NB4 (cell line): ENCODE measurements at regions not wholly inside any gene's neighbourhood (a gene's known extent, or its start where the extent isn't known, plus 50 kb on each side); places are given as distances from the start of the nearest gene placed in this dataset.

Experiments used
- MYC ChIP-seq: IDR thresholded peaks from 2 replicates; pipeline ENCODE4 v1.6.1; 2011; ENCODE audit warnings: low read depth, low read length
- TF ChIP-seq, protein P1 (sequence below): IDR thresholded peaks from 2 replicates; pipeline ENCODE4 v1.6.1; 2011; ENCODE audit warnings: low read depth, low read length
- TF ChIP-seq, protein P2 (sequence below): IDR thresholded peaks from one replicate; pipeline ENCODE4 v1.5.1; 2012; ENCODE audit warnings: low read depth, low read length

DNA sequence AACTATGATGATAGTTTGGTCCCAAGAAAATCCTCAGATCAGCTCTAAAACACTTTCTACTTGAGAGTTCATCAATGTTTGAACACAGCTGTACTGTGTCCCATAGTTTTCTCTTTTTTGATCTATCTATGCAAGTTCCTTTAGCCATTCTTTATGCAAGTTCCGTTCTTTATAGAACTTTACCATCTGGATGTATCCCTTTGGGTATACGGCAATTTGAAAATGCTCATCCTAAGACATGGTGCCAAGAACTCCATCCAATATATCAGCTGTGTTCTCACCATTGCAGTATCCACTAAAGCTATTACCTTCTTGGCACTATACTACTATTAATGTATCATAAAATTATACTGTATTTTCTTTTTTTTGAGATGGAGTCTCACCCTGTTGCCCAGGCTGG lies 276.9 kb downstream of the NOVA1 start:
- TF ChIP-seq, protein P1, sequence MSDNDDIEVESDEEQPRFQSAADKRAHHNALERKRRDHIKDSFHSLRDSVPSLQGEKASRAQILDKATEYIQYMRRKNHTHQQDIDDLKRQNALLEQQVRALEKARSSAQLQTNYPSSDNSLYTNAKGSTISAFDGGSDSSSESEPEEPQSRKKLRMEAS, result no peak
- TF ChIP-seq, protein P2, sequence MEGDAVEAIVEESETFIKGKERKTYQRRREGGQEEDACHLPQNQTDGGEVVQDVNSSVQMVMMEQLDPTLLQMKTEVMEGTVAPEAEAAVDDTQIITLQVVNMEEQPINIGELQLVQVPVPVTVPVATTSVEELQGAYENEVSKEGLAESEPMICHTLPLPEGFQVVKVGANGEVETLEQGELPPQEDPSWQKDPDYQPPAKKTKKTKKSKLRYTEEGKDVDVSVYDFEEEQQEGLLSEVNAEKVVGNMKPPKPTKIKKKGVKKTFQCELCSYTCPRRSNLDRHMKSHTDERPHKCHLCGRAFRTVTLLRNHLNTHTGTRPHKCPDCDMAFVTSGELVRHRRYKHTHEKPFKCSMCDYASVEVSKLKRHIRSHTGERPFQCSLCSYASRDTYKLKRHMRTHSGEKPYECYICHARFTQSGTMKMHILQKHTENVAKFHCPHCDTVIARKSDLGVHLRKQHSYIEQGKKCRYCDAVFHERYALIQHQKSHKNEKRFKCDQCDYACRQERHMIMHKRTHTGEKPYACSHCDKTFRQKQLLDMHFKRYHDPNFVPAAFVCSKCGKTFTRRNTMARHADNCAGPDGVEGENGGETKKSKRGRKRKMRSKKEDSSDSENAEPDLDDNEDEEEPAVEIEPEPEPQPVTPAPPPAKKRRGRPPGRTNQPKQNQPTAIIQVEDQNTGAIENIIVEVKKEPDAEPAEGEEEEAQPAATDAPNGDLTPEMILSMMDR, result no peak
- TF ChIP-seq MYC, result no peak
